ENCODE measurements at regions not wholly inside any gene's neighbourhood (a gene's known extent, or its start where the extent isn't known, plus 50 kb on each side); places are given as distances from the start of the nearest gene placed in this dataset.
"Not testable (repeated sequence)": the region's sequence is repeated elsewhere in the genome, so short reads cannot be mapped to it uniquely, and the experiment has no call there.

GRCh38 chr16:63157818-63158217 is 1121.6 kb upstream of the CDH8 start:
- no peak for DNase-seq (ENCODE audit: low read depth in 2 of 2)

DNA sequence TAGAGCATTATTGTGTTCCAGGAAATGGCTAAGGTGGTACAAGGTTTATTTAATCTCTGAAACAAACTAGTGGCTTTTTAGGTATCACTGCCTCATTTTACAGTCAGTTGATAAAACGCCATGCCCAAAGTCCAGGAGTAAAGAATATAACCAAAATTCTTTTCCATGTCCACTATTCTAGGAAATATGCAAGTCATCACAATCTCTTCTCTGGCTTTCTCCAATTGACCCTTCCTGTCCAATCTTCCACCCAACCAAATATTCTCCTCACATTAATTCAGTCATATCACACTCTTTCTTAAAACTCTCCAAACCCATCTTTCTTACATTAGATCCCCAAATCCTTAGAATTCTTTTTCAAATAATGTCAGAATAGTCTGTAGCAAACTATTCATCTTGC is 1110.0 kb upstream of the CDH8 start:
- no peak for DNase-seq (ENCODE audit: low read depth in 2 of 2)

- no peak for DNase-seq (ENCODE audit: low read depth in 2 of 2)
Observed at GRCh38 chr16:63145411-63145810, 1109.2 kb upstream of the CDH8 start.

DNA sequence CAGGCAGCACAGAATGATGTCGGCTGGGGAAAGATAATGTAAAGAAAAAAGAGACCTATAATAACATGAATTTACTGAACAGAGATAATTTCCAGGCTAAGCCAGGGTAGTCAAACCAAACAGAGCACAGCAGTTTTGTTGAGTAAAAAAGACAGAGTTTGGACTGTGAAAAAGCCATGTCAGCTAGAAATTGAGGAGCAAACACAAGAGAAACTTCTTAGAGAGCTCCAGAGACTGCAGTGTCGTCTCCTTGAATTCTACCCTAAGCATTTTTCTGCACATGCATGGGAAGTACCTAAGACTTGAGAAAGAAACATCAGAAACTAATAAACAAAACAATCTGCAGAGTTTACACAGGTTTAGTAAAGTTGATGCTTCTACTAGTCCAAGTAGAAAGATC is 1098.8 kb upstream of the CDH8 start:
- DNase-seq (ENCODE audit: low read depth in 2 of 2): no peak

GRCh38 chr16:63131503-63131902 is 1095.3 kb upstream of the CDH8 start:
- no peak for DNase-seq (ENCODE audit: low read depth in 2 of 2)

- DNase-seq (ENCODE audit: low read depth in 2 of 2): no peak
Observed at GRCh38 chr16:63130942-63131341, 1094.7 kb upstream of the CDH8 start.

- no peak for DNase-seq (ENCODE audit: low read depth in 2 of 2)
Observed at GRCh38 chr16:63129411-63130125, 1093.3 kb upstream of the CDH8 start.

- not testable (repeated sequence) for DNase-seq (ENCODE audit: low read depth in 2 of 2)
Observed at GRCh38 chr16:63119905-63120304, 1083.7 kb upstream of the CDH8 start.

- DNase-seq (ENCODE audit: low read depth in 2 of 2): no peak
Observed at GRCh38 chr16:63100082-63100481, 1063.8 kb upstream of the CDH8 start.

GRCh38 chr16:63096857-63097256 is 1060.6 kb upstream of the CDH8 start:
- no peak for DNase-seq (ENCODE audit: low read depth in 2 of 2)

- no peak for DNase-seq (ENCODE audit: low read depth in 2 of 2)
Observed at GRCh38 chr16:63092736-63093135, 1056.5 kb upstream of the CDH8 start.

DNA sequence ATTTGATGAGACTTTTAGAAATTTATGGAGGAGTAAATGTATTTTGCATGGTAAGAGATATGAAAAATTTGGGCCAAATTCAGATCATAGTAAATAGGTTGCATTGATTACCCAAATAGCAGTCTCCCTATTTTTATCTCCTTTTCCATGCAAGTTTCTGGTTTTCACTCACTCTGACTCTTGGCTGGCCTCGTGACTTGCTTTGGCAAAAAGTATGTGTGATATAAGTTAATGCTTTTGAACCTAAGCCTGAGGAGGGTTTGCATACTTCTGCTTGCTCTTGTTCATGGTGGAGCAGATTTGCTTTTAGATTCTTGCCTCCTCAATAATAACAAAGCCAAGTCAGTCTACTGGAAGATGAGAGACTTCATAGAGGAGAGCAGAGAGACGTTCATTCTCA is 1045.9 kb upstream of the CDH8 start:
- no peak for DNase-seq (ENCODE audit: low read depth in 2 of 2)

DNA sequence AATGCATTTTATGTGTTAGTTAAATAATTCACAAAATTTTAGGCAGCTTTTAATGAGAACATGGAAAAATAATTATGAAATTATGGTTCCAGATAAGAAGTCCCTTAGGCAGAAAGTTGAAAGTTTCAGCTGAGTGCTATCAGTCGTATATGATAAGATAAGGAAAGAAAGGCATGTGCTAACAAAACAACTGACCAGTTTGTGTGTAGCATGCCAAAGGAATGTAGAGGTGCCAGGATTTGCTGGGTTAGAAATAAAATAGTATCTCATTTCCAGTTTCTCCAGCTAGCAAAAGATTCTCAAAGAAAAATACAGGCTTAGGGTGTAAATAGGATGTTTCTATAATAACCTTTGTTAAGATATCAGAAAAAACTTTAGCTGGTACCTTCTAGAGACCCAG is 1044.5 kb upstream of the CDH8 start:
- DNase-seq (ENCODE audit: low read depth in 2 of 2): no peak

DNA sequence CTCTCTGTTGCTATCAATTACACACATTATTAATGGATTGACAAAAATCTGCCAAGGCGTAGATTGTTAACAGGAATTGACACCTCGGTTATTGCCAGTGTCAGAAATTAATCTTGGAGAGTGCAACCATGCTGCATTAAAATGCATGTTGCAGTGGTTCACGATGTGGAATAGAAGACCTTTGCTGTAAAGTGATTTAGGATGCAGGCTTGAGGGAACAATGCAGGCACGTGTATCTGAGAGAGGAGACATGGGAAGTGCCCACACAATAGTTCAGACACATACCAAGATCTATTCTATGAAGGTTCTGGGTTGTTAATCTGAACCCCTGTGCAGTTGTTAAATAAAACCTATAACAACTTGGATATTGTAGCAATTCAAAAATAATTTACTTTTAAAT is 1032.8 kb upstream of the CDH8 start:
- no peak for DNase-seq (ENCODE audit: low read depth in 2 of 2)

DNA sequence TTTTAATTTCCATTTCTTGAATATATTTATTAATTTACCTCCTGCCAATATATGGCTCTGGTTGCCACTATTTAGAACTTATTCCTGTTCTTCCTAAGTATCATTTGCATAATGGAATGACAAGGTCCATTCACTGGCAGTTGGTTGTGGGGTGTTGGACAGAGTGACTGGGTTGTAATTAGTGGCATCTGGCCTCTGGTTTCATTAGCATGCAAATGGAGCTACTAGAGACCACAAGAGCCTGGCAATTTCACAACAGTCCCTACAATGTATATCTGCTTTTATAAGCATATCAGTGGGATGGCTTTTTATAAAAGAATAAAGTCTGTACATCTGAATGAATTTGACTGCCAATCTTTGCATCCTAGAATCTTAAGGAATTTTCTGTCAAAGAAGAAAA is 1030.9 kb upstream of the CDH8 start:
- DNase-seq (ENCODE audit: low read depth in 2 of 2): no peak

DNA sequence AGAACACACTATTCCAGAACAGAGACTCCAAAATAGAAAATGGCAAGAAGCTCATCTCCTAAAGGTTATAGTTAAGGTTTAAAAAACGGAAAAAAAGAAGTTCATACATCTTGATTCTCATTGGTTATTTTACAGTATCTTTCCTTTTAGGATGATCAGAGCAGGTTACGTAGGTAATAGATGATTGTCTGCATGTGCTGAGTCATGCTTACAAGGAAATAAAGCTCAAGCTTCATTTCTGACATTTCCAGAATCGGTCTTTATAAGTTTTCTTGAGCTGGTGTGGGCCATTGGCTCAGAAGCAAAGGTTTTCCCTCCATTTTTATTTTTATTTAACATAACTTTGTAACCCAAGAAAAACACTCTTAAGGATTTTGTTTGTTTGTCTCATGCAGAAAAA is 1030.3 kb upstream of the CDH8 start:
- no peak for DNase-seq (ENCODE audit: low read depth in 2 of 2)

GRCh38 chr16:63061319-63061718 is 1025.1 kb upstream of the CDH8 start:
- DNase-seq (ENCODE audit: low read depth in 2 of 2): no peak

DNA sequence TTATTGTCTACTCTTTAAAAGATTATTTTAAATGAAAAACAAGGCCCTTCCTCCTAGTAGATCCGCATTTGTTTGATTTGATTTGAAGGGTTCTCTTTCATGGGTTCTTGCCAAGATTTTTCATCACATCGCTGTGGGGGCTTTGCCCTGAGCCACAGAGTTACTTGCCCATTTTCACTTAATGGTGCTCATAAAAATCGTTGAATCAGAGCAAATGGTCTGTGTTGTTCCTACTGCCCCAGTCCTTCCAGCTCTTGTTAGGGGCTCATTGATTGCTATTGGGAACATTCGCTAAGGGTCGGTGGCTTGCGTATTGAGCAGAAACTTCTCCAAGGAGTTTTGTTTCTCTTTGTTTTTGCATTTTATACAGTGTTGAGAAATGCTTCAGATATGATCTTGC is 1023.4 kb upstream of the CDH8 start:
- DNase-seq (ENCODE audit: low read depth in 2 of 2): no peak

- no peak for DNase-seq (ENCODE audit: low read depth in 2 of 2)
Observed at GRCh38 chr16:63057341-63057740, 1021.1 kb upstream of the CDH8 start.

- DNase-seq (ENCODE audit: low read depth in 2 of 2): no peak
Observed at GRCh38 chr16:63050391-63050790, 1014.2 kb upstream of the CDH8 start.

DNA sequence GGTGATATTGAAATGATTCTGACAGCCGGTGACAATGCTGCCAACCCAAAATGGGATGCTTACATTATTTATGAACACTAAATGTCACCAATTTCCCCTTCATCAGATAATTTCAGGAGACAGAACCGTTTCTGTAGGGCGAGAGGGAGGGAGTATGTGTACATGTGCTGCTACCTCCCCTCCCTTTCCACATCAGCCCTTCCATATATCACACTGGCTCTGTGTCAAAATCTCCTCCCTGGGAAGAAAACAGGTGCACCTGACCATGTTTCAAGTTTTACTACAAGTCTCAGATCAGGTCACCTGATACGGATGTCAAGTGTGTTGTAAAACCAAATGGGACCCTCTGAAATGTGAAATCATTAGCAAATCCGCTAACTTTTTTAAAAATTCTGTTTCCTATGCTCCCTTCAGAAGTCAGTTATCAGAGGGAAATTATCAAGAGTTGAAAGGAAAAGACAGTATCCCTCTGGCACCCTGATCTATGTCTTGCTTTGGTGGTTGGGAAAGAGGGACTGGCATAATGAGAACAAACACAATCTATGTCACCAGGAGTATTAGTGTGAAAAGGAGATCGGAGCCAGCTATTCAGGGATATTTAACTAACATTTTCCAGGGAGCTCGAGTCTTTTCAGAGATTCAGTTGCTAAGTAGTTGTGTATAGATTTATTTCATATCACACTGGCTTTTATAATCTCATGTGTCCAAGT is 1002.3 kb upstream of the CDH8 start:
- DNase-seq (ENCODE audit: low read depth in 2 of 2): no peak

- no peak for DNase-seq (ENCODE audit: low read depth in 2 of 2)
Observed at GRCh38 chr16:63037761-63038396, 1001.6 kb upstream of the CDH8 start.

- no peak for DNase-seq (ENCODE audit: low read depth in 2 of 2)
Observed at GRCh38 chr16:63018581-63019223, 982.5 kb upstream of the CDH8 start.

All from stimulated activated CD4-positive, alpha-beta T cell treated with anti-CD3 and anti-CD28 coated beads, Interleukin-4, amount 100 ng/mL, for 48 hours (primary cell).